T-cell (primary cell): ENCODE measurements at regions not wholly inside any gene's neighbourhood (a gene's known extent, or its start where the extent isn't known, plus 50 kb on each side); places are given as distances from the start of the nearest gene placed in this dataset.

Experiments
- ATAC-seq, 4 experiments: fragments of 200-7000 bp in 3 of 4; fragments of 150-1000 bp in 1 of 4; cut with Tn5 transposase; replicated peaks in 1 of 4; 1 replicate in 3 of 4; 2 replicates in 1 of 4; pipeline ENCODE4 v1.10.0; 2021; ENCODE audit warnings: moderate library complexity in 3 of 4, mild to moderate bottlenecking in 2 of 4, moderate number of reproducible peaks in 1 of 4
- CTCF ChIA-PET, 2 donors: fragments of 300-600 bp; sonication (Branson Sonifier 250); formaldehyde crosslinking; loops; one replicate each; lab custom pipeline; 2022; ENCODE audit warnings: antibody characterized with exemption in 2 of 2; lab: Charles Lee
- POLR2A ChIA-PET, 2 donors: fragments of 300-600 bp; sonication (Branson Sonifier 250); formaldehyde crosslinking; loops; one replicate each; lab custom pipeline; 2022; ENCODE audit warnings: antibody characterized with exemption in 2 of 2; lab: Charles Lee
- DNase-seq, 35 experiments: peaks; one replicate each; pipeline versions ENCODE4 v3.0.0 to v3.0.0-alpha.2; 2013 to 2023
- H3K27ac ChIP-seq: one replicate; pipeline ENCODE4 v1.5.1; 2013; ENCODE audit warnings: low read length
- H3K27me3 ChIP-seq, 2 experiments: replicated peaks in 1 of 2; 1 replicate in 1 of 2; 2 replicates in 1 of 2; pipeline versions ENCODE4 v1.6.1 to v1.7.0; 2013; ENCODE audit warnings: low read length in 1 of 2, mixed read lengths in 1 of 2; ENCODE audit not compliant: control insufficient read depth in 2 of 2, insufficient read depth in 2 of 2; ENCODE audit errors: extremely low read depth in 1 of 2
- H3K36me3 ChIP-seq, 2 donors: 1 replicate in 1 of 2; 2 replicates in 1 of 2; pipeline versions ENCODE4 v1.6.1 to v1.7.0; 2013; ENCODE audit warnings: low read length in 1 of 2; ENCODE audit not compliant: control insufficient read depth in 2 of 2, insufficient read depth in 1 of 2; ENCODE audit errors: extremely low read depth in 1 of 2
- H3K4me1 ChIP-seq, 2 experiments: 1 replicate in 1 of 2; 2 replicates in 1 of 2; pipeline versions ENCODE4 v1.6.1 to v1.7.0; 2013; ENCODE audit warnings: low read length in 2 of 2, mixed read lengths in 1 of 2; ENCODE audit not compliant: insufficient read depth in 2 of 2, control insufficient read depth in 1 of 2; ENCODE audit errors: extremely low read depth in 1 of 2
- H3K4me3 ChIP-seq, 2 donors: 1 replicate in 1 of 2; 2 replicates in 1 of 2; pipeline versions ENCODE4 v1.5.1 to v1.7.0; 2013; ENCODE audit warnings: mild to moderate bottlenecking in 2 of 2, low read length in 1 of 2, moderate library complexity in 1 of 2; ENCODE audit not compliant: control insufficient read depth in 1 of 2; ENCODE audit errors: extremely low read depth in 1 of 2
- H3K9me3 ChIP-seq: 2 replicates; pipeline ENCODE4 v1.7.0; 2013
- H3K27ac Mint-ChIP-seq, 2 donors: one replicate each; pipeline ENCODE4 v1.8.0; 2020 to 2021; ENCODE audit warnings: mild to moderate bottlenecking in 2 of 2, mixed read lengths in 2 of 2
- H3K27me3 Mint-ChIP-seq, 2 donors: one replicate each; pipeline ENCODE4 v1.8.0; 2021 to 2022; ENCODE audit warnings: mixed read lengths in 2 of 2
- H3K36me3 Mint-ChIP-seq: one replicate; pipeline ENCODE4 v1.8.0; 2021; ENCODE audit warnings: mixed read lengths
- H3K4me1 Mint-ChIP-seq, 3 donors: one replicate each; pipeline ENCODE4 v1.8.0; 2020 to 2022; ENCODE audit warnings: mixed read lengths in 3 of 3, mild to moderate bottlenecking in 1 of 3
- H3K4me3 Mint-ChIP-seq, 3 donors: one replicate each; pipeline ENCODE4 v1.8.0; 2020 to 2022; ENCODE audit warnings: mild to moderate bottlenecking in 3 of 3, mixed read lengths in 3 of 3, moderate library complexity in 3 of 3
- H3K9me3 Mint-ChIP-seq, 3 donors: one replicate each; pipeline ENCODE4 v1.8.0; 2020 to 2022; ENCODE audit warnings: mixed read lengths in 3 of 3
- WGBS: methylation state at CpG from one replicate; pipeline ENCODE4 v1.1.5; 2013; ENCODE audit warnings: missing lambda C conversion rate; ENCODE audit not compliant: insufficient coverage; 5-methylcytosine and 5-hydroxymethylcytosine counted together

GRCh38 chr6:125354649-125355048 lies 52.9 kb upstream of the HDDC2 start:
- Mint-ChIP-seq H3K27ac (no peak overlapping the region), H3K4me1 (peaks cover 0 to 12% (median 6%) of the 10 kb centered on the region in 3 donors), H3K36me3 (no peaks in the 10 kb centered on the region), H3K9me3 (no peaks in the 10 kb centered on the region), H3K27me3 (peaks cover 6 to 7% of the 10 kb centered on the region in 2 donors), H3K4me3 (no peak overlapping the region)
- H3K27ac ChIP-seq, result no peak overlapping the region
- DNase-seq (no peak), ATAC-seq (no peak)
- peaks cover 5 to 15% of the 10 kb centered on the region in 2 experiments for H3K4me1 ChIP-seq
- H3K36me3 ChIP-seq, result no peaks in the 10 kb centered on the region
- peaks cover 0 to 11% of the 10 kb centered on the region in 2 experiments for H3K27me3 ChIP-seq
- H3K9me3 ChIP-seq, result no peaks in the 10 kb centered on the region
- POLR2A ChIA-PET, result no interaction called here
- WGBS, result 75% methylated on average over 3 of the region's 3 CpGs
- no peak overlapping the region for H3K4me3 ChIP-seq
- CTCF ChIA-PET, result no interaction called here

- H3K27me3 ChIP-seq, result peaks cover 0 to 11% of the 10 kb centered on the region in 2 experiments
- DNase-seq, result no peak
- Mint-ChIP-seq H3K4me1 (peaks cover 0 to 12% (median 6%) of the 10 kb centered on the region in 3 donors), H3K9me3 (no peaks in the 10 kb centered on the region), H3K27ac (no peak overlapping the region), H3K36me3 (no peaks in the 10 kb centered on the region), H3K27me3 (peaks cover 9 to 10% of the 10 kb centered on the region in 2 donors), H3K4me3 (no peak overlapping the region)
- no peak overlapping the region for H3K27ac ChIP-seq
- POLR2A ChIA-PET, result no interaction called here
- no peaks in the 10 kb centered on the region for H3K9me3 ChIP-seq
- H3K36me3 ChIP-seq, result no peaks in the 10 kb centered on the region
- WGBS, result 92% methylated on average over 2 of the region's 5 CpGs
- H3K4me3 ChIP-seq, result no peak overlapping the region
- H3K4me1 ChIP-seq, result peaks cover 5 to 15% of the 10 kb centered on the region in 2 experiments
- ATAC-seq, result no peak
- CTCF ChIA-PET, result no interaction called here
Measured at GRCh38 chr6:125356884-125357283, 55.1 kb upstream of the HDDC2 start.

- Mint-ChIP-seq H3K27me3 (peaks cover 17 to 18% of the 10 kb centered on the region in 2 donors), H3K4me1 (peaks cover 4 to 13% (median 9%) of the 10 kb centered on the region in 3 donors), H3K36me3 (no peaks in the 10 kb centered on the region), H3K27ac (no peak overlapping the region), H3K4me3 (no peak overlapping the region), H3K9me3 (no peaks in the 10 kb centered on the region)
- CTCF ChIA-PET, result interaction anchor here in 1 of 2 donors (0.6 kb wide), 1 partner anchor 10 kb away, joined by 4 read pairs; no protein-coding TSS in a partner anchor
- H3K27ac ChIP-seq, result no peak overlapping the region
- peaks cover 5 to 15% of the 10 kb centered on the region in 2 experiments for H3K4me1 ChIP-seq
- POLR2A ChIA-PET, result no interaction called here
- no peaks in the 10 kb centered on the region for H3K36me3 ChIP-seq
- DNase-seq (peak in 13 of 35 experiments; percentile 0 to 29 (median 6)), ATAC-seq (peak in 2 of 4 experiments; percentile 29 to 88)
- H3K9me3 ChIP-seq, result no peaks in the 10 kb centered on the region
- H3K4me3 ChIP-seq, result no peak overlapping the region
- peaks cover 0 to 14% of the 10 kb centered on the region in 2 experiments for H3K27me3 ChIP-seq
- WGBS, result 12% methylated on average over 5 of the region's 8 CpGs
Measured at GRCh38 chr6:125357515-125358256, 55.9 kb upstream of the HDDC2 start.

GRCh38 chr6:125358898-125359297 lies 57.1 kb upstream of the HDDC2 start:
- Mint-ChIP-seq H3K27me3 (peaks cover 22 to 24% of the 10 kb centered on the region in 2 donors), H3K27ac (no peak overlapping the region), H3K4me3 (no peak overlapping the region), H3K4me1 (peaks cover 7 to 14% (median 10%) of the 10 kb centered on the region in 3 donors), H3K9me3 (no peaks in the 10 kb centered on the region), H3K36me3 (no peaks in the 10 kb centered on the region)
- Histone ChIP-seq H3K27ac (no peak overlapping the region), H3K36me3 (no peaks in the 10 kb centered on the region), H3K4me3 (no peak overlapping the region), H3K27me3 (peaks cover 0 to 25% of the 10 kb centered on the region in 2 experiments), H3K9me3 (no peaks in the 10 kb centered on the region), H3K4me1 (peaks cover 14 to 15% of the 10 kb centered on the region in 2 experiments)
- POLR2A ChIA-PET, result interaction anchor here in 1 of 2 donors (0.6 kb wide), 1 partner anchor 113 kb away, joined by 3 read pairs; no protein-coding TSS in a partner anchor
- CTCF ChIA-PET, result no interaction called here
- no CpG with 5 or more reads among the region's 3 CpGs for WGBS
- ATAC-seq (no peak), DNase-seq (no peak)

GRCh38 chr6:125361868-125362267 lies 60.1 kb upstream of the HDDC2 start:
- Mint-ChIP-seq H3K36me3 (no peaks in the 10 kb centered on the region), H3K9me3 (no peaks in the 10 kb centered on the region), H3K4me1 (peaks cover 7 to 14% (median 9%) of the 10 kb centered on the region in 3 donors), H3K27me3 (peaks cover 40 to 43% of the 10 kb centered on the region in 2 donors), H3K27ac (no peak overlapping the region), H3K4me3 (no peak overlapping the region)
- Histone ChIP-seq H3K36me3 (no peaks in the 10 kb centered on the region), H3K27ac (no peak overlapping the region), H3K9me3 (no peaks in the 10 kb centered on the region), H3K4me3 (no peak overlapping the region), H3K27me3 (peaks cover 0 to 24% of the 10 kb centered on the region in 2 experiments), H3K4me1 (peaks cover 12 to 14% of the 10 kb centered on the region in 2 experiments)
- no CpG with 5 or more reads among the region's 2 CpGs for WGBS
- ChIA-PET CTCF (no interaction called here), POLR2A (interaction anchor here in 1 of 2 donors (0.7 kb wide), 1 partner anchor 526 kb away, joined by 4 read pairs; no protein-coding TSS in a partner anchor)
- no peak for DNase-seq
- ATAC-seq, result no peak

- POLR2A ChIA-PET, result no interaction called here
- H3K4me1 Mint-ChIP-seq, result peaks cover 3 to 7% (median 6%) of the 10 kb centered on the region in 3 donors
- CTCF ChIA-PET, result interaction anchor here in 1 of 2 donors (0.7 kb wide), 1 partner anchor 15 kb away, joined by 3 read pairs; no protein-coding TSS in a partner anchor
- DNase-seq, result no peak
- peak overlapping the region in 1 of 3 donors; percentile 41 for H3K4me3 Mint-ChIP-seq
- no peaks in the 10 kb centered on the region for H3K36me3 Mint-ChIP-seq
- Histone ChIP-seq H3K4me3 (peak overlapping the region in 1 of 2 donors; percentile 54), H3K4me1 (peaks cover 0 to 9% of the 10 kb centered on the region in 2 experiments), H3K36me3 (no peaks in the 10 kb centered on the region), H3K27me3 (peaks cover 0 to 19% of the 10 kb centered on the region in 2 experiments), H3K9me3 (no peaks in the 10 kb centered on the region), H3K27ac (no peak overlapping the region)
- no peaks in the 10 kb centered on the region for H3K9me3 Mint-ChIP-seq
- no peak for ATAC-seq
- WGBS, result 8% methylated on average over 43 of the region's 44 CpGs
- no peak overlapping the region for H3K27ac Mint-ChIP-seq
- H3K27me3 Mint-ChIP-seq, result peaks cover 43 to 45% of the 10 kb centered on the region in 2 donors
Measured at GRCh38 chr6:125363039-125363823, 61.5 kb upstream of the HDDC2 start.
